K562 (cell line): ENCODE measurements at regions not wholly inside any gene's neighbourhood (a gene's known extent, or its start where the extent isn't known, plus 50 kb on each side); places are given as distances from the start of the nearest gene placed in this dataset.
"Not testable (repeated sequence)": the region's sequence is repeated elsewhere in the genome, so short reads cannot be mapped to it uniquely, and the experiment has no call there.

Source experiments
- ATAC-seq: fragments of 200-7000 bp; cut with Tn5 transposase; 3 replicates; pipeline ENCODE4 v1.9.1; 2020; ENCODE audit warnings: moderate library complexity
- BruUV-seq: library from RNA; stranded (reverse); fragments of 400-500 nt; replicated peaks from 2 replicates; lab custom pipeline; 2021; lab: Mats Ljungman, UMichigan
- CTCF ChIA-PET: fragments of 300-600 bp; formaldehyde crosslinking; extraction: SDS; loops from one replicate; lab custom pipeline; 2021; ENCODE audit warnings: low intra/inter-chr PET ratio; lab: Yijun Ruan, JAX
- POLR2A ChIA-PET: fragments of 300-600, 350-650 bp; sonication (Branson Sonifier 250); formaldehyde crosslinking; extraction: SDS; loops from one replicate; lab custom pipeline; 2021; ENCODE audit warnings: antibody characterized with exemption, inconsistent platforms; lab: Yijun Ruan, JAX
- DNase-seq, 4 experiments: peaks; one replicate each; pipeline versions ENCODE4 v3.0.0 to v3.0.0-alpha.2; 2011 to 2018; ENCODE audit warnings: low spot score in 3 of 4, mixed read lengths in 3 of 4; ENCODE audit errors: extremely low read depth in 1 of 4
- FAIRE-seq: peaks from 2 replicates; lab custom pipeline; 2011; peaks lifted over from hg19 to GRCh38; lab: Jason Lieb, UNC
- H2AFZ ChIP-seq: 2 replicates; pipeline ENCODE4 v1.6.0; 2011; ENCODE audit warnings: low read depth, low read length, control low read depth, inconsistent platforms
- H3K27ac ChIP-seq: fragments of 200-600 bp; 3 replicates; pipeline ENCODE4 v1.8.0; 2011; ENCODE audit warnings: low read depth, mild to moderate bottlenecking, control low read depth, inconsistent platforms, low read length, moderate library complexity, mixed read lengths; ENCODE audit errors: extremely low read depth
- H3K27me3 ChIP-seq, 2 experiments: fragments of 300-600 bp in 1 of 2; 2 replicates in 1 of 2; 3 replicates in 1 of 2; pipeline versions ENCODE4 v1.6.0 to v1.8.0; 2011; ENCODE audit warnings: inconsistent platforms in 2 of 2, low read length in 2 of 2, mild to moderate bottlenecking in 1 of 2, mixed read lengths in 1 of 2, moderate library complexity in 1 of 2; ENCODE audit not compliant: control insufficient read depth in 2 of 2, insufficient read depth in 2 of 2
- H3K36me3 ChIP-seq: fragments of 300-600 bp; 3 replicates; pipeline ENCODE4 v1.8.0; 2011; ENCODE audit warnings: mild to moderate bottlenecking, low read length, inconsistent platforms; ENCODE audit not compliant: control insufficient read depth, insufficient read depth
- H3K4me1 ChIP-seq, 2 experiments: fragments of 200-600 bp in 1 of 2; replicated peaks in 1 of 2; 2 replicates in 1 of 2; 3 replicates in 1 of 2; pipeline versions ENCODE4 v1.5.1 to v1.8.0; 2011; ENCODE audit warnings: inconsistent platforms in 2 of 2, low read length in 2 of 2, mild to moderate bottlenecking in 1 of 2, mixed read lengths in 1 of 2, moderate library complexity in 1 of 2; ENCODE audit not compliant: control insufficient read depth in 2 of 2, insufficient read depth in 2 of 2
- H3K4me2 ChIP-seq: 2 replicates; pipeline ENCODE4 v1.6.1; 2011; ENCODE audit warnings: low read length, control low read depth, inconsistent platforms, mixed read lengths; ENCODE audit not compliant: insufficient read depth
- H3K4me3 ChIP-seq: fragments of 200-600 bp; sonication (generic), shearing (Covaris generic); 2 replicates; pipeline ENCODE4 v1.5.1; 2016; ENCODE audit warnings: control low read depth, inconsistent platforms
- H3K79me2 ChIP-seq: fragments of 200-600 bp; 3 replicates; pipeline ENCODE4 v1.8.0; 2011; ENCODE audit warnings: low read length, inconsistent platforms; ENCODE audit not compliant: control insufficient read depth, insufficient read depth
- H3K9ac ChIP-seq, 2 experiments: 2 replicates each; pipeline versions ENCODE4 v1.6.0 to v1.6.1; 2011; ENCODE audit warnings: low read depth in 2 of 2, low read length in 2 of 2, control low read depth in 1 of 2, inconsistent platforms in 1 of 2, mild to moderate bottlenecking in 1 of 2, mixed read lengths in 1 of 2; ENCODE audit not compliant: insufficient read depth in 1 of 2
- H3K9me1 ChIP-seq: one replicate; pipeline ENCODE4 v1.6.0; 2011; ENCODE audit warnings: inconsistent platforms, mild to moderate bottlenecking, low read length, moderate library complexity; ENCODE audit not compliant: control insufficient read depth, insufficient read depth
- H3K9me3 ChIP-seq: replicated peaks from 2 replicates; pipeline ENCODE4 v1.5.1; 2011; ENCODE audit warnings: low read depth, low read length, inconsistent platforms; ENCODE audit not compliant: control insufficient read depth, insufficient read depth
- H4K20me1 ChIP-seq: replicated peaks from 2 replicates; pipeline ENCODE4 v1.6.1; 2011; ENCODE audit warnings: low read length, inconsistent platforms, mixed read lengths; ENCODE audit not compliant: control insufficient read depth, insufficient read depth
- NFIC ChIP-seq: fragments of 450-650 bp; IDR thresholded peaks from 2 replicates; pipeline ENCODE4 v1.6.1; 2017; ENCODE audit warnings: mild to moderate bottlenecking, inconsistent platforms
- NFIX ChIP-seq: fragments of 250-450 bp; sonication (Bioruptor Pico); IDR thresholded peaks from 2 replicates; pipeline ENCODE4 v1.4.0; 2020; ENCODE audit warnings: low read depth, mild to moderate bottlenecking, moderate library complexity
- WGBS: fragments of 100-300 bp; shearing (Covaris generic); methylation state at CpG from one replicate; pipeline ENCODE4 v1.1.6; 2016; ENCODE audit warnings: low coverage, mixed read lengths; ENCODE audit not compliant: insufficient coverage; ENCODE audit errors: missing lambda C conversion rate; 5-methylcytosine and 5-hydroxymethylcytosine counted together
- in situ Hi-C: fragments of 300-500 bp; cut with MboI; formaldehyde crosslinking; loops from 4 replicates; pipeline ENCODE4 v1.15.0; 2018; ENCODE audit warnings: inconsistent platforms, mixed read lengths
- intact Hi-C: fragments of 100-400 bp; cut with micrococcal nuclease; formaldehyde crosslinking; loops from 2 replicates; pipeline ENCODE4 v1.14.2; 2022
- TF ChIP-seq, protein P1 (sequence below): fragments of 250-450 bp; sonication (Bioruptor Pico); IDR thresholded peaks from 2 replicates; pipeline ENCODE4 v1.4.0; 2020; ENCODE audit warnings: mild to moderate bottlenecking, moderate library complexity

DNA sequence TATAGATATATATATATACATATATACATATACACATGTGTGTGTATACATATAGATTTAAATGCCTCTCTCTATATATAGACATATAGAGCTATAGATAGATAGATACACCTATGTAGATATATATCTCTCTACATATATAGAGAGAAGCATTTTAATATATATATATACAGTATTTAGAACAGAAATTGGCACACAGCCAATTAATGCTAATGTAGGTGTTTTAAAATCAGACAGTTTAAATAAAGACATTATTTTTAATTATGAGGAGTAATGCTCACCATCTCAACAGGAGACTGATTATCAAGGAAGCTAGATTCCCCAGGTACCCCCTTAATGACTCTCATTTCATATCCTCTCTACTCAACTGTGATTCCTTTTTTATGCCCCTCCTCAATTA is 170.7 kb upstream of the CRIM1 start:
- no peaks in the 10 kb centered on the region for H3K9me3 ChIP-seq
- peak; percentile 93 for TF ChIP-seq NFIX (CRISPR knock-in tag)
- TF ChIP-seq NFIC: peak; percentile 91
- TF ChIP-seq, protein P1, sequence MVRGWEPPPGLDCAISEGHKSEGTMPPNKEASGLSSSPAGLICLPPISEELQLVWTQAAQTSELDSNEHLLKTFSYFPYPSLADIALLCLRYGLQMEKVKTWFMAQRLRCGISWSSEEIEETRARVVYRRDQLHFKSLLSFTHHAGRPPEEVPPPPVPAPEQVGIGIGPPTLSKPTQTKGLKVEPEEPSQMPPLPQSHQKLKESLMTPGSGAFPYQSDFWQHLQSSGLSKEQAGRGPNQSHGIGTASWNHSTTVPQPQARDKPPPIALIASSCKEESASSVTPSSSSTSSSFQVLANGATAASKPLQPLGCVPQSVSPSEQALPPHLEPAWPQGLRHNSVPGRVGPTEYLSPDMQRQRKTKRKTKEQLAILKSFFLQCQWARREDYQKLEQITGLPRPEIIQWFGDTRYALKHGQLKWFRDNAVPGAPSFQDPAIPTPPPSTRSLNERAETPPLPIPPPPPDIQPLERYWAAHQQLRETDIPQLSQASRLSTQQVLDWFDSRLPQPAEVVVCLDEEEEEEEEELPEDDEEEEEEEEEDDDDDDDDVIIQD (CRISPR knock-in tag): no peak
- H3K27ac ChIP-seq: no peak overlapping the region
- H3K9ac ChIP-seq: no peak overlapping the region
- ChIA-PET CTCF (no interaction called here), POLR2A (no interaction called here)
- FAIRE-seq (no peak), ATAC-seq (no peak), DNase-seq (no peak)
- no peaks in the 10 kb centered on the region for H3K79me2 ChIP-seq
- no peak overlapping the region for H3K4me3 ChIP-seq
- BruUV-seq: no TSS peak
- no peaks in the 10 kb centered on the region for H3K4me1 ChIP-seq
- no peak overlapping the region for H3K4me2 ChIP-seq
- no peaks in the 10 kb centered on the region for H3K36me3 ChIP-seq
- H3K27me3 ChIP-seq: no peaks in the 10 kb centered on the region
- no peak overlapping the region for H2AFZ ChIP-seq
- H3K9me1 ChIP-seq: no peaks in the 10 kb centered on the region
- in situ Hi-C loops (no loop called here), intact Hi-C loops (no loop called here)
- no peaks in the 10 kb centered on the region for H4K20me1 ChIP-seq

DNA sequence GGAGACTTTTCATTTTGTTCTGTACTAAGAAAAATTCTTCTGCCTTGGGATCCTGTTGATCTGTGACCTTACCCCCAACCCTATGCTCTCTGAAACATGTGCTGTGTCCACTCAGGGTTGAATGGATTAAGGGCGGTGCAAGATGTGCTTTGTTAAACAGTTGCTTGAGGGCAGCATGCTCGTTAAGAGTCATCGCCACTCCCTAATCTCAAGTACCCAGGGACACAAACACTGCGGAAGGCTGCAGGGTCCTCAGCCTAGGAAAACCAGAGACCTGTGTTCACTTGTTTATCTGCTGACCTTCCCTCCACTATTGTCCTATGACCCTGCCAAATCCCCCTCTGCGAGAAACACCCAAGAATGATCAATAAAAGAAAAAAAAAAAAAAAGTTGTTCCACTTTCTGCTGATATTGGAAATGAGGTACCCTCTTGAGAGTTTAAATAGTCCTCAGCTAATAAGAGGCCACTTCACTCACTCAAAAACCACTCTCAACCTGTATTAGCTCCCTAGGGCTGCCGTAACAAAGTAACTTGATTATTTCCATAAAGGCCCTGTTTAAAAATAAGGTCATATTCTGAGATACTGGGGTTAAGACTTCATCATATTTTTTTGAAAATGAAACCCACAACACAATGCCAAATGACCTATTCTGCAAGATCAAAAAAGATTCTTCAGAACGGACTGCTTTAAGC is 174.6 kb upstream of the CRIM1 start:
- POLR2A ChIA-PET, intact Hi-C loops, H3K9me1 ChIP-seq, H3K79me2 ChIP-seq, DNase-seq, H4K20me1 ChIP-seq, H3K4me1 ChIP-seq, H3K27ac ChIP-seq, FAIRE-seq, CTCF ChIA-PET, H2AFZ ChIP-seq, ATAC-seq, H3K4me2 ChIP-seq, H3K9ac ChIP-seq, H3K4me3 ChIP-seq, H3K9me3 ChIP-seq, H3K36me3 ChIP-seq, BruUV-seq, H3K27me3 ChIP-seq, in situ Hi-C loops: not testable (repeated sequence)
- 3% methylated on average over 4 of the region's 7 CpGs for WGBS

DNA sequence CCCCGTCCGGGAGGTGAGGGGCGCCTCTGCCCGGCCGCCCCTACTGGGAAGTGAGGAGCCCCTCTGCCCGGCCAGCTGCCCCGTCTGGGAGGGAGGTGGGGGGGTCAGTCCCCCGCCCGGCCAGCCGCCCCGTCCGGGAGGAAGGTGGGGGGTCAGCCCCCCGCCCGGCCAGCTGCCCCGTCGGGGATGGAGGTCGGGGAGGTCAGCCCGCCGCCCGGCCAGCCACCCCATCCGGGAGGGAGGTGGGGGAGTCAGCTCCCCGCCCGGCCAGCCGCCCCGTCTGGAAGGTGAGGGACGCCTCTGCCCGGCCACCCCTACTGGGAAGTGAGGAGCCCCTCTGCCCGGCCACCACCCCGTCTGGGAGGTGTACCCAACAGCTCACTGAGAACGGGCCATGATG is 175.3 kb upstream of the CRIM1 start:
- WGBS: 0% methylated on average over 3 of the region's 30 CpGs
- in situ Hi-C loops, H3K9me3 ChIP-seq: not testable (repeated sequence)

More for the DNA sequence above, 175.3 kb upstream of the CRIM1 start:
- H4K20me1 ChIP-seq, H3K9me1 ChIP-seq, H3K36me3 ChIP-seq, H3K9ac ChIP-seq, H2AFZ ChIP-seq, intact Hi-C loops, H3K4me1 ChIP-seq, BruUV-seq, CTCF ChIA-PET, ATAC-seq, H3K27ac ChIP-seq, H3K4me3 ChIP-seq, H3K4me2 ChIP-seq, FAIRE-seq, POLR2A ChIA-PET, DNase-seq, H3K79me2 ChIP-seq, H3K27me3 ChIP-seq: not testable (repeated sequence)
